BJ (cell line): ENCODE measurements at regions not wholly inside any gene's neighbourhood (a gene's known extent, or its start where the extent isn't known, plus 50 kb on each side); places are given as distances from the start of the nearest gene placed in this dataset.

Experiments
- CTCF ChIA-PET: fragments of 350-600 bp; formaldehyde crosslinking; extraction: SDS; loops from one replicate; lab custom pipeline; 2021; ENCODE audit warnings: antibody characterized with exemption, inconsistent platforms; lab: Yijun Ruan, JAX
- POLR2A ChIA-PET: fragments of 300-600 bp; sonication (Branson Sonifier 250); formaldehyde crosslinking; extraction: SDS; loops from one replicate; lab custom pipeline; 2021; ENCODE audit warnings: antibody characterized with exemption; lab: Charles Lee
- DNase-seq: peaks from one replicate; pipeline ENCODE4 v3.0.0-alpha.2; 2011; ENCODE audit warnings: low read depth
- H3K27me3 ChIP-seq: 2 replicates; pipeline ENCODE4 v1.6.0; 2011; ENCODE audit warnings: low read length; ENCODE audit not compliant: control insufficient read depth, insufficient read depth
- H3K36me3 ChIP-seq: 2 replicates; pipeline ENCODE4 v1.5.1; 2011; ENCODE audit warnings: low read length; ENCODE audit not compliant: control insufficient read depth, insufficient read depth
- H3K4me3 ChIP-seq: 2 replicates; pipeline ENCODE4 v1.5.1; 2011; ENCODE audit warnings: low read depth, mild to moderate bottlenecking, control low read depth, low read length
- CTCF ChIP-seq: IDR thresholded peaks from 2 replicates; pipeline ENCODE4 v1.5.1; 2011; ENCODE audit warnings: low read depth, mild to moderate bottlenecking, control low read depth, inconsistent platforms, low read length, moderate library complexity; ENCODE audit not compliant: insufficient read depth

GRCh38 chr7:19948160-19948559, 174.7 kb upstream of the TMEM196 start:
- CTCF ChIA-PET, result no interaction called here
- no peak overlapping the region for H3K4me3 ChIP-seq
- TF ChIP-seq CTCF, result no peak
- H3K36me3 ChIP-seq, result no peaks in the 10 kb centered on the region
- DNase-seq, result no peak
- POLR2A ChIA-PET, result no interaction called here
- H3K27me3 ChIP-seq, result no peaks in the 10 kb centered on the region

GRCh38 chr7:19944363-19945120, 171.1 kb upstream of the TMEM196 start:
- no peaks in the 10 kb centered on the region for H3K27me3 ChIP-seq
- CTCF ChIA-PET, result no interaction called here
- POLR2A ChIA-PET, result no interaction called here
- DNase-seq, result no peak
- no peaks in the 10 kb centered on the region for H3K36me3 ChIP-seq
- H3K4me3 ChIP-seq, result no peak overlapping the region
- no peak for TF ChIP-seq CTCF

GRCh38 chr7:19939746-19940145, 166.3 kb upstream of the TMEM196 start:
- peak; percentile 30 for DNase-seq
- CTCF ChIA-PET, result no interaction called here
- Histone ChIP-seq H3K36me3 (no peaks in the 10 kb centered on the region), H3K4me3 (no peak overlapping the region), H3K27me3 (no peaks in the 10 kb centered on the region)
- POLR2A ChIA-PET, result no interaction called here
- no peak for TF ChIP-seq CTCF

- CTCF ChIA-PET, result interaction anchor here (0.7 kb wide), 1 partner anchor 162 kb away, joined by 4 read pairs; no protein-coding TSS in a partner anchor
- Histone ChIP-seq H3K4me3 (no peak overlapping the region), H3K36me3 (no peaks in the 10 kb centered on the region), H3K27me3 (no peaks in the 10 kb centered on the region)
- DNase-seq, result no peak
- TF ChIP-seq CTCF, result no peak
- POLR2A ChIA-PET, result no interaction called here
Observed at GRCh38 chr7:19932549-19933249, 159.3 kb upstream of the TMEM196 start.

GRCh38 chr7:19930851-19931250, 157.4 kb upstream of the TMEM196 start:
- DNase-seq, result no peak
- no peaks in the 10 kb centered on the region for H3K27me3 ChIP-seq
- POLR2A ChIA-PET, result no interaction called here
- TF ChIP-seq CTCF, result no peak
- H3K36me3 ChIP-seq, result no peaks in the 10 kb centered on the region
- H3K4me3 ChIP-seq, result no peak overlapping the region
- CTCF ChIA-PET, result no interaction called here
